Heart left ventricle (tissue), 13 donors: ENCODE measurements at regions not wholly inside any gene's neighbourhood (a gene's known extent, or its start where the extent isn't known, plus 50 kb on each side); places are given as distances from the start of the nearest gene placed in this dataset.

Experiments
- CTCF ChIP-seq, 12 donors: fragments of 200-600 bp; sonication (generic) in 4 of 12; IDR thresholded peaks; one replicate each; pipeline versions ENCODE4 v1.5.0 to v1.8.0; 2018 to 2022; ENCODE audit warnings: antibody characterized with exemption in 12 of 12, mild to moderate bottlenecking in 5 of 12
- POLR2A ChIP-seq, 2 donors: fragments of 450-650 bp; IDR thresholded peaks; one replicate each; pipeline ENCODE4 v1.6.1; 2017; ENCODE audit warnings: antibody characterized with exemption in 2 of 2, mild to moderate bottlenecking in 2 of 2, moderate library complexity in 2 of 2
- donor health status: ischemic (EF 13 %, LVEDD 7.1; RV severe dilation, severe dysfunction).
- donor health status: DM: no; HTN: yes; CAD: no.
- donor health status: DM: no; HTN: no; CAD: no.
- donor health status: ischemic (EF 25% LVEDD 6.9; RV normal size, moderate dysfunction).
- donor health status: ischemic (EF 25% LVEDD 5.7; RV mildly dilated, moderate dysfunction).
- donor health status: ischemic (EF 35%, LVEDD 5.7; RV mildly dilated, moderate dysfunction).
- donor health status: nonischemic (EF 11% LVEDD 7.7; RV severe dilation, severe dysfunction).
- donor health status: DM: yes; HTN: yes; CAD: no.
- donor health status: PGD.
- donor health status: ischemic (EF 29% LVEDD 5.4; RV normal size, mild dysfunction).
- donor health status: nonischemic (EF 23%, LVEDD 6.1; RV moderate dilation, normal function).

DNA sequence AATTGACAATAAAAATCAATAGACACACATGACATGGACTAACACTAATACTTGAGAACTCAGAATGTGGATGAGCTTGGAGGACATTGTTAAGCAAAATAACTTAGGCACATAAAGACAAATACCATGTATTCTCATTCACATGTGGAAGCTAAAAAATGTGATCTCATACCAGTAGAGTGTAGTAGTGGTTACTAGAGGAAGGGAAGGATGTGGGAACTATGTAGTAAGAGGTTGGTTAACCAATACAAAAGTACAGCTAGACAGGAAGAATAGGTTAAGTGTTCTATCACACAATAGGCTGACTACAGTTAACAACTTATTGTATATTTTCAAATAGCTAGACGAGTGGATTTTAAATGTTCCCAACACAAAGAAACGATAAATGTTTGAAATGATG lies 415.8 kb upstream of the KLF12 start:
- TF ChIP-seq CTCF (IDR thresholded peaks at IDR 0.05) = no peak
- TF ChIP-seq POLR2A (IDR thresholded peaks at IDR 0.05) = no peak
